ENCODE measurements at regions not wholly inside any gene's neighbourhood (a gene's known extent, or its start where the extent isn't known, plus 50 kb on each side); places are given as distances from the start of the nearest gene placed in this dataset.
A peak's percentile ranks its signal among the peaks of the same experiment; 100 is the strongest.

- ATAC-seq, result no peak
- DNase-seq (ENCODE audit: low spot score), result no peak
These were observed 58.1 kb upstream of the SLC66A3 start for GRCh38 chr2:11097038-11097720.

- DNase-seq (ENCODE audit: low spot score), result no peak
- ATAC-seq, result no peak
These were observed 57.3 kb upstream of the SLC66A3 start for GRCh38 chr2:11097854-11098387.

GRCh38 chr2:11099122-11100065 lies 55.9 kb upstream of the SLC66A3 start:
- DNase-seq (ENCODE audit: low spot score), result no peak
- ATAC-seq, result no peak

- ATAC-seq (no peak), DNase-seq (ENCODE audit: low spot score) (no peak)
These were observed 55.1 kb upstream of the SLC66A3 start for GRCh38 chr2:11100130-11100529.

- no peak for ATAC-seq
- no peak for DNase-seq (ENCODE audit: low spot score)
These were observed 54.3 kb upstream of the SLC66A3 start for GRCh38 chr2:11100976-11101375.

GRCh38 chr2:11101430-11101829 lies 53.8 kb upstream of the SLC66A3 start:
- ATAC-seq (no peak), DNase-seq (ENCODE audit: low spot score) (no peak)

- ATAC-seq (no peak), DNase-seq (ENCODE audit: low spot score) (no peak)
These were observed 52.8 kb upstream of the SLC66A3 start for GRCh38 chr2:11102466-11102865.

- peak; percentile 8 for DNase-seq (ENCODE audit: low spot score)
These were observed 52.1 kb upstream of the SLC66A3 start for GRCh38 chr2:11102956-11103860.

GRCh38 chr2:11103984-11104793 lies 51.1 kb upstream of the SLC66A3 start:
- DNase-seq (ENCODE audit: low spot score), result peak; percentile 18
- ATAC-seq, result no peak

More at GRCh38 chr2:11102956-11103860, 52.1 kb upstream of the SLC66A3 start:
- ATAC-seq, result no peak

GRCh38 chr2:11104794-11105660 lies 50.2 kb upstream of the SLC66A3 start:
- no peak for ATAC-seq
- peak; percentile 27 for DNase-seq (ENCODE audit: low spot score)

Measured in left lobe of liver (tissue), 2 donors.